NCI-H524 treated with DMSO at 0.1 percent for 48 hours (cell line): ENCODE measurements at regions not wholly inside any gene's neighbourhood (a gene's known extent, or its start where the extent isn't known, plus 50 kb on each side); places are given as distances from the start of the nearest gene placed in this dataset.
"Not testable (repeated sequence)": the region's sequence is repeated elsewhere in the genome, so short reads cannot be mapped to it uniquely, and the experiment has no call there.

ENCODE experiments used
- DNase-seq: peaks from one replicate; lab custom pipeline; 2025; lab: John Stamatoyannopoulos, UW

DNA sequence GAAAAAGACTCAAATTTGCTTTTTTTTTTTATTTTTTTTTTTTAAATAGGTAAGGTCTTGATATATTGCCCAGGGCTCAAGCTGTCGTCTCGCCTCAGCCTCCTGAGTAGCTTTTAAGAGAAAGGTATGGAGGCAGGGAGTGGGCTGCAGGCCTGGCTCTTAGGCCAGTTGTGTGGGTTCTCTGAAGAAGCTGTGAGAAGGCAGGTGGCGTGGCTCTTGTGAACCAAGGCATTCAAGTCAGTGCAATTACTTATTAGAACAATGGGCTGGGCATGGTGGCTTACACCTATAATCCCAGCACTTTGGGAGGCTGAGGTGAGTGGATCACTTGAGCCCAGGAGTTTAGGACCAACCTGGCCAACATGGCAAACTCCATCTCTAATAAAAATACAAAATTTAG lies 244.0 kb upstream of the SFRP2 start:
- DNase-seq = no peak

DNA sequence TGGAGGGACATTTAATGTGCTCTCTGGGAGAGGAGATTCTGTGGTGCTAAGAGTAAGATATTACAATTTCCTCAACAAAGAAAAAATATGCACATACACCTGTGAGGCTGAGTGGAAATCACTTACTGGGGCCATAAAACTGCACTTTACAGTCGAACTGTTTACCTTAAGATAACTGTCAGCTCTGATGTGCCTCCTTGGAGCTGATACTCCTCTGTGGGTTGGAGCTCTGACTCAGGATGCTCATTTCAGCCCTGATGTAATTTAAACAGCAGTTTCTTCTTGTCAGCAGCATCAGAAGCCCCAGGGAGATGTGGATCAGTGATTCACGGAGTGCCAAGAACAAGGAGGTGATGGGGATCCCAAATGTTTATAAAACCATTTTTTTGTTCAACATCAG lies 241.9 kb upstream of the SFRP2 start:
- no peak for DNase-seq

DNA sequence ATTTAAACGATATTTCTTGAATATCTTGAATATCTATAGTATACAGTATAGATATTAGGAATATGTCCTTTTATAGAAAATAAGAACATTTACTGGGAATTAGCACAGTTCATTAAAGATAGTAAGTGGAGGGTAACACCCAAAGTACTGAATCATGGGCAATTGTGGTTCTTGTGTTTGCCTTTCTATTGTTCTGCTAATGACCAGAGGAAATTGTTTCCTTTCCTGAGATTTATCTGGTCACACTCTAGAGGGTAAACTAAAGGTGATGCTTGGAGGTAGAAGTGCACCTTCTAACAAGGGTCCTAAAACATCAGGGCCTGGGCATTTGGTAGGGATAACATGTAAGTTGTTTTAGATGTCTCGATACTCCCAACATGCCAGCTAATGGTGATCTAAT lies 241.3 kb upstream of the SFRP2 start:
- DNase-seq = no peak

DNA sequence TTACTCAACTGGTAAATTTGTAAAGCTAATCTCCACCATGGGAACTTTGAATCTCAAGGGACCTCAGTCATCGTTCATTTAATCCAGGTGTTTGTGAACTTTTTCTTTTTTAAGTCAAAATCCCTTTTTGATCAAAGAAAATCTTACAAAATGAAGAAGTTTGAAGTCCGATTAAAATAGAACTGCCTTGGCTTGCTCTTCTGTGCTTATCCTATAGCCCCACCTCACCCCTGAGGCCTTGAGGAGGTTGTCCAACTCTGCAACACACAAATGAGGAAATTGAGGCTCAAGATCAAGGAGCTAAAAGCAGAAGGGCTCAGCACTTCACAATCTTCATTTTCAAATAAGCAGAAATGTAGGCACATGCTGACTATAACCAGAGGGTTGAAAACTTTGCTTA lies 240.3 kb upstream of the SFRP2 start:
- no peak for DNase-seq

DNA sequence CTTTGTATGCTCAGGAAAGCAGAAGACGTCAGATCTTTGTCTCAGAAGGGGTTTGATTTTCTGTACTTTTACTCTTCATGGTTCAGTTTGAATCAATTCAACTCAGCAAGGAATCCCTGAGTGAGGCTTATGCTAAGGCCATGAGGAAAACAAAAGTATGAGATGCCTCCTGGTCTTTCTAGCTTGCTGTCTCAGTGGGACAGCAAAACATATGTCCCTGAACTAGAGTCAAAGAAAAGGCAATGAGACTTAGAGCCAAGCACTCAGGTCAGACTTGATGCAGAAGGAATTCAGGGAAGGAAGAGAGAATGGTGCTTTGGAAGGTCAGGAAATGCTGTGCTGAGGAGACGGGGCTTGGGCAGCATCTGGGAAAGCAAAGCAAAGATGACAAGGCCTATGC lies 236.2 kb upstream of the SFRP2 start:
- no peak for DNase-seq

DNA sequence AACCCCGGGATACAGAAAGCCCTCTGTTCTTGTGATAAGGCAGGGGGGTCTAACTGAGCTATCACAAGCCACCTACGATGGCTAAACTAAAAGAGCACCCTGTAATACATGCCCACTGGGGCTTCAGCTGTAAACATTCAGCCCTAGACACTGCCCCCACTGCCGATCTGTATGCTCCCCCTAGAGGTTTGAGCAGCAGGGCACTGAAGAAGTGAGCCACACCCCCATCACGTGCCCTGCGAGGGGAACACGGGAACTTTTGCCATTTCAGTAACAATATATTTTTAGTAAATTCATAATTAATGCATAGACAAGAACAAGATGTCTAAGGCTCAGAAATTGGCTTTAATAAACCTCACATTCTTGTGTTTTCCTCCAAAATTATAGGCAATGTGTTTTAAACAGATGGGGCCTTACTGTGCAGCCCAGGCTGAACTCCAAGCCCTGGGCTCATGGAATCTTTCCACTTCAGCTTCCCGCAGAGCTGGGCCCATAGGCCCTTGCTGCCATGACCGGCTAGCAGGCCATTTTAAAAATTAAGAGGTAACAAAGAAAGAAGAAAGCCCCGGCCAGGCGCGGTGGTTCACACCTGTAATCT lies 235.3 kb upstream of the SFRP2 start:
- no peak for DNase-seq

DNA sequence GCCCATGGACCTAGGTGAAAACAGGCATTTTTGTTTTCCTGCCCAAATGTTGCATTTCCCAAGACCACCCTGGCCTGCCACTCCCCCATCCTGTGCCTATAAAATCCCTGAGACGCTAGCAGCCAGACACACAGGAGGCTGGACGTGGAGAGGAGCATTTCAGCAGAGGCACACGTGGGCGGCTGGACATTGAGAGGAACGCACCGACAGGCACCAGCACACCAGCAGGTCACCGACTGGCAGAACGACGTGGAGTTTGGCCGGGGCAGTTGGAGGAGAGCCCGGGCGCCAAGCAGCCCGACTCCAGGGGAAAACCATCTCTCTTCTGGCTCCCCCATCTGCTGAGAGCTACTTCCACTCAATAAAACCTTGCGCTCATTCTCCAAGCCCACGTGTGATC lies 234.8 kb upstream of the SFRP2 start:
- not testable (repeated sequence) for DNase-seq

DNA sequence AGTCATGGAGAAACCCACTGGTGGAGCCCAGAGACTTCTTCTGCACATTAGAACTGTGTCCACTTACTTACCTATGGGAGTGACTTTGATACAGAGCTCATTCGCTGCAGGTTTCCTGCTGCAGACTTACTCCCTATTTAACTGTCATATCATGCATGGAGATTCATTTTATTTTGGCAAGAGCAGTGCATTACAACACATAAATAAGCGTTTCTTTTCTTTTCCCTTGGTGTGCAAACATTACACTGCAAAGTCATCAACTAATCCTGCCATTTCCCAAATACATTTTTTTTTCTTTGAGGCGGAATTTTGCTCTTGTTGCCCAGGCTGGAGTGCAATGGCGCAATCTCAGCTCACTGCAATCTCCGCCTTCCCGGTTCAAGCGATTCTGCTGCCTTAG lies 230.9 kb upstream of the SFRP2 start:
- DNase-seq = no peak

DNA sequence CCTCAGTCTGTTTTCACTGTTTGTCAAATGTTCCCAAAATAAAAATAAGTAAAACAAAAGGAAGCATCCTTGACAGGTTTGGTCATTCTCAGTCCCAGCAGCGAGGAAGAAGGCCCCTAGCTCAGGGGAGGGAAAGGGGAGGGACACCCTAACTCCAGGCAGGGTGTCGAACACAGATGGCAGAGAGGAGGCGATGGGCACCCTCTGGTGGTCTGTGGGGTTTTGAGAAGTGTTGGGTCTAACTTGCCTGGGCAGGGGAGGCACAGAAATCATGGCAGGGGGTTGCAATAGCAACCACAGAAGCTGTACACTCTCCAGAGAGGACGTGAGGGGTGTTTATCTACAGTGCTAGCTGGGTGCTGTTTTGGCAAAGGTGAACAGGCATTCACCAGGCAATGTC lies 229.8 kb upstream of the SFRP2 start:
- DNase-seq = no peak

DNA sequence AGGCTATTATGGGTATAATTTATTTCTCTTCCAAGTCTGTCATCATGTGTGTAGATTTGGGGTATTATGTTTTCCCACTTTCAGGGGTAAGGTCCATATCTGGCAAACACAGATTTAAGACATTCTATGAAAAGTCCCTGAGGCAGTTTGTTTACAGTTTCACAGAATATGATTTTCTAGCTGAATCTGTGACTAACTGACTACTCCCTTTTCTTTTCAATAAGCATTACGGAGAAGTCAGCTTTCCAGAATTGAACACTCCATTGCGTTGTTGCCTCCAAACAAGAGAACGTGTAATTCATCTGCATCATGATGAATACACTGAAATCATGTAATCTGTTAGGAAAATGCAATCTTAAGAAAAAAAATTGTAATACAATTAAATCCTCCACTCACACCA lies 226.7 kb upstream of the SFRP2 start:
- no peak for DNase-seq

DNA sequence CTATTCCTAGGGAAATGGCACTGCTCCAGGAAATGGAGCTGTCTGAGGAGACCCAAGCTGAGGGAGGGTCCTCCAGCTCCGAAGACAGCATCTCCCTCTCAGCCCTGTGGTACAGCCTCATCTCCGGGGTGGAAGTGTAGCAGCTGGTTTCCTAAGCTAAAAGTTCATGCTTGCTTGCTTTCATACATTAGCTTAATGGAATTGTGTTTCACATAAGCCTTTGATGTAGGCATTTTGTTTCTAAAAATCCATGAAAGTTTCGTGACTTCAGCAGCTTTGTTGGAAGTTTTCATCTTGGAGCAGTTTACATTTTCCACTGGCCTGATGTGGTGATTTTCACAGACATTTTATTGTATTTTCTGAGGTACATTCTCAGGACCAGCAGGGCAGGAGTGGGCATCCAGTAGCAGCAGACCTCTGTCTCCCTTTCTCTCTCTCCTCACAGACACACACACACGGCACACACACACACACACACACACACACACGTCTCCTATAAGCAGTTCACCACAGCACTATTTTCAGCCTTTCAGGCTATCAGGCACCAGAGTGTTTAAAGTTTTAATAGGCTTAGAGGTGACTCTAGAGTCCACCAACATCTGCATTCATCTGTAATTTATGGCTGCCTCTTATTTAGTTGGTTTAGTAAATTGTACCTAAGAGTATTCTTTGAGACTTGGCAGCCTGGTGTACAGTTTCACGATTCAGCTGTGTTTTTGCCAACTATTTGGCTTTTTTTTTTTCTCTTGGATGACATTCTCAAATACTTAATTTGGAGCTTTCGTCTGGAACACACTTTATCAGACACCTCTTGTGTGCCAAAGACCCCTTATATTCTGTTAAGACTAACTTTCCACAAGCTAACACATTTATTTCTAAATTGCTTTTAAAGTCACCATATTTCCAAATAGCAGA lies 225.8 kb upstream of the SFRP2 start:
- DNase-seq = no peak

DNA sequence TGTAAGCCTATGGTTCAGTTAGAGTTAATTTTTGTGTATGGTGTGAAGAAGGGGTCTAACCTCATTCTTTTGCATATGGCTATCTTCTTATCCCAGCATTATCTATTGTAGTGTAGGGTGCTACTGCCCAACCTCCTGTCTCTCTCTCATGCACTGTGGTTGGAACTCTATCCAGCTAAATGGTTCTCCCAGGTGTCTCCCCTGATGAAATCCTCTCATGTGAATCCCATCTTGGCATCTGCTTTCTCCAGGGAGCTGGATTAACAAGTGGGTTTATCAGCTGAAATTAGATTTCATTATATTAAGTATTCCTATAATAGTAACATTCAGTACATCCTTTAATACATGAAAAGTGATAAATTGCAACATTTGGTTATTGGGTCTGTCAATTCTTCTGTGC lies 224.7 kb upstream of the SFRP2 start:
- no peak for DNase-seq

DNA sequence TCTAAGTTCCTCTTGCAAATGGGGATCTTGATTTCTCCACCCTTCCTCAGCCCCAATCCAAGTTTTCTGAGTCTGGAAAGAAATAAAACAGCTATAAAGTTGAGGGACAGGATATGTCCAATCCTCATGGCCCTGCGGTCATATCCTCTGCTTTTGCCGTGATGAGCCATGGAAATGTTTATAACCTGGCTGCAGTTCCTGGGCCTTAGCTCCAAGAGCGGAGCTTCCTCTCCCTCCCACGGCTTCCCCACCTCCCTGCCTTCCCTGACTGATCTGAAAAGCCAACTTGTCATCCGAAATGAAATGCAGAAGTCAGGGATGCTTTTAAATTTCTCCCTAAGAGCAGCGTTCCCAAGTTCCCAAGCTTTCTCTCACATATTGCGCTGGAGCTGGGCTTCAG lies 221.5 kb upstream of the SFRP2 start:
- DNase-seq = no peak

DNA sequence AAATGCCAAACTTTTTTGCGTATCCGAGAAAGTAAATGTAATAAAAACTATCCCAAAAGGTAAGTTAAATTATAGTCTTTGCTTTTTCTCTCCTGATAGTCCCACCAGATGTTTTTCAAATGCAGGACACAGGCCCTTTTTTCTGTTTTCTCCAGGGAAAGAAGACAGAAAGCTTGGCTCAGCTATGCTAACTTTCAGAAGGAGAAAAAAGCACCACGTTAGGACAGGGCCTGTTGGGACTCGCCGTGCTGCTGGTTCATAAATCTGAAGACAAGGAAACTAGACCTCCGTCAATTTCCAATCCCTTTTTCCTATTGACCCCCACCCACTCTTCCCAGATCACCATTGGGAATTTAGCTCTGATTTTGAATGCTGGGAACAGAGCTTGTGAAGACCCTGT lies 220.9 kb upstream of the SFRP2 start:
- DNase-seq = no peak

DNA sequence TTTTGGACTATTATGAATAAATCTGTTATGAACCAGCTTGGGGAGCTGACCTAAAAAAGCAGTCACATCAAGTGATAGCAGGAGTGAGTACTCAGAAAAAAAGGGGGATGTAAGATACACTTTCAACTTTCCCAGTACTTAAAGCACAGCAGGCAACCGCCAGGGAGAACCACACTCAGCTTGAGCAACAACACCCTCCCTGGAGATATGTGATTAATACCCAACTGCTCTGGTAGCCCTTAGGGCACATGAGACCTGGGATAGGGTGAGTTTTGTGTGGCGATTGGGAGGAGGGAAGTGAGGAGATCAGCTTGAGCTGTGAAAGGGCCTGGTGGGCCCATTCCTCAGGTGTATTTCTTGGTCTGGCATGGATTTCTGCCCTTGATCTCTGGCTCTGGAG lies 220.3 kb upstream of the SFRP2 start:
- DNase-seq = no peak

DNA sequence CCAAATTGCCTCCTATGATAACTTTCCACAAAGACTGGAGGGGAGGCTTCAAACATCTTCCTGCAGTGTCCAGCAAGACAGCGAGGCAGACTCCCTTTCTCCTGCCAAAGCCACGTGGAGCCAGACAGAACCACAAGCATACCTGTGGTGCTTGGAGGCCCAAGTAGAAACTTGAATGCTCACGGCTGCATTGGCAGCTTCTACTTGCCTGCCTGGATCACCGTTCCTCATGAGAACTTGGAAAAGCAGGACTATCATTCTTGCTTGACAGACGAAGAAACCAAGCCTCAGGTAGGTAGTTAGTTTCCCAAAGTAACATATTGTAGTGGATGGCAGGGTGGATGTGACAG lies 216.3 kb upstream of the SFRP2 start:
- DNase-seq = no peak

DNA sequence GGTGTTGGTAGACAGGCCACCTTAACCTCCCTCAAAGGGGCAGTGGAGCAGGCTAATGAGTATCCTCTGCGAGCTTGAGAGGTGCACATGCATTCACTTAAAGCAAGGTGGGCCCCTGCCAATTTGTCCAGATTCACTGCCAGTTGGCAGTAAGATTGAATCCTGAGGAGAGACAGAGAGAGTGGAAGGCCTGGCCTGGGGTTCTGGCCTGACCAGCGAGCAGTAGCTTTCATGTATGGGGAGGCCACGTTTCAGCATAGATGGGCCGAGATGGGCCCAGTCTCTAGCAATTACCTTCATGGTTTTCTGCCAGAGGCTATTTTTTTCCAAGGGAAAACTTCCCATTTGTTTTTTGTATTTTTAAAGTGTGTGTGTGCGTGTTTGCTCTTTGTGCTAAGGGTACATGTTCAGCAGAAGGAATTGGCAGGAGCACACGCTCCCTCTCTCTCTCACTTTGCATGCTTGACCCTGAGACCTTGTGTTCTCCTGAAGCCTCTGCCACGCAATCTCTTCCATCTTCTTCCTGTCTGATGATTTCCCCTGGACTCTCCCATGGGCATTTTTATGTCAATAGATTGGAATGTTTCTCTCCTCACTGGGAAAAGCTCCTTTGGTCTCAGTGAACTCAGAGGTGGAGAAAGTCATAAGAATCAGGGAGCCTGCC lies 215.8 kb upstream of the SFRP2 start:
- no peak for DNase-seq

DNA sequence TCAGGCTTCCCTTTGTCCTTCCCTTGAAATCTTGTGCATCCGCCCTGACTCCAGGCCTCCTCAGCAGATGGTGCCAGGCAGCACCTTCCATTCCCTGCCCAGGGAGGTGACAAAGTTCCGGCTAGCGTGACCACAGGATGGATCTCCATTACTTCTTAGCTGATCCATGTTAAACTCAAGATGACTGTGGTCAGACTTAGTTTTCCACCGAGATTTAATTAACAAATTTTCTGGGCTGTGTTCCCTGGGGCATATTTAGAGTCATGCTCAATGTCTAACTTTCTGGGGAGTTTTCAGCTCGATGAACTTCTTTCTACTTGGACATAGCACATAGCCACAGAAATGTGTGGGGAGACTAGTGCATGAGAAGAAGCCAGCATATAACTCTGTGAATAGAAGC lies 215.1 kb upstream of the SFRP2 start:
- no peak for DNase-seq

DNA sequence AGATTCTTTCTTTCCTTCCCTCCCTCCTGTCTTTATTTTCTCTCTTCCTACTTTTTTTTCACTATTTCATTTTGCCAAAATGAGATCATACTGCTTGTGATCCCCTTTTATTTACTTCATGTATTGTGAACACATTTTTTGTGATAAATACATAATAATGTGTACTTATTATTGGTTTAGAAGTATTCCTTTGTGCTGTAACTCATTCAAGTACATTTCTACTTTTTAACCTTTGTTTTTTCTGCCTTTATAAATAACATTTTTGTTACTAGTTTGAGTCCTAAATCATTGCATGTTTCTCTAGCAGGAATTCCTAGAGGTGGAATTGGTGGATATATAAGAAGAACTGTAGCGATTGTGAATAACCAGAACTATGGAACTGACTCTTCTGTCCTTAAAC lies 214.5 kb upstream of the SFRP2 start:
- DNase-seq = no peak

DNA sequence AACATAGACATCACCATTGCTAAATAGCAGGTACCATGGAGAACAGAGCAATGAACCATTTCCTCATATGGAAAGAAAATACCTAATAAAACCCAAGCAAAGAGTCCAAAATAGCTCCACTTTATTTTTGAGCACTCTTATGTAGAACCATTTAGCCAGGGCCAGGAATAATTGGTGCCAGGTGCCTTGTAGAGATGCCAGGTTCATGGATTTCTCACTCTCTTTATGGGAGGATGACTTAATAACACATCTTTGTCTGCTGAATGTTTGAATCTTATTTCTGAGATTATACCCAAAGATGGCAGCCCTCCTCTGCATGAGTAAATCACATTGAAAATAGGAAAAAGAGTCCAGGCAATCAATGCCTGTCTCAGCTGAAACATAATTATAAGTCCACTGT lies 212.3 kb upstream of the SFRP2 start:
- no peak for DNase-seq

DNA sequence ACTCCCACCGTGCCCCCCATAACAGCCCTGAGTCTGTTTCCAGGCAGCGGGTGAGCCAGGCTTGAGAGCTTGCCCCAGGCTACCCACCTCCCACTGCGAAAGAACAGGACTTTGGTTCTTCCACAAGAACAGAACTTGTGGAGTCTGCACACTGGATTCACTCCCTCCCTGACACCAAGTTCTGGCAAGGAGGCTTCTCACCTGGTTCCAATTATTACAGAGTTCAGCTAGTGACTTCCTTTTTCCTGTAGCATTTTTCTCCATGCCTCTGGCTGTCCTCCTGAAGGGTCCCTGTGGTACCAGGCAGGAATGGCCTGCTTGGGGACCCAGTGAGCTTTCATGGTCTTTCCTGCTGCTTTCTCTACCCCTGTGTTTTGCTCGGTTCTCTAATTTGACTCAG lies 208.6 kb upstream of the SFRP2 start:
- DNase-seq = no peak

DNA sequence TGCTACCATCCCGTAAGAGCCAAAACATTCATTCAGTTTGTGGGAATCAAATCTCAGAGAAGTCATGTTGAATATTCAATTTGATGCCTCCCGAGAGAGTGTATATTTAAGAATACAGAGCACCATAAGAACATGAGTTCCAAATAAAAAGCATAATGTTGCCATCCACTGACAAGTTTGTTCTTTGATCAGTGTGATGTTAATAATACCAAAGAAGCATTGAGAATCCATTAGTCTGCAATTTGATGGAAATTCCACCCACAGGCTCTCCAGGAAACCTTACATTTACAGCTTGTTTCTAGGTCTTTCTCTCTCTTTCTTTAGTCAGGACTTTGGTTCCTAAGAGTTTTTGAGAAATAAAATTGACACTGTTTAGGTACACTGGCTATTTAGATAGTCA lies 200.6 kb upstream of the SFRP2 start:
- DNase-seq = no peak
